Liver (tissue), 8 donors: ENCODE measurements at regions not wholly inside any gene's neighbourhood (a gene's known extent, or its start where the extent isn't known, plus 50 kb on each side); places are given as distances from the start of the nearest gene placed in this dataset.

ENCODE experiments used
- DNase-seq: peaks from one replicate; pipeline ENCODE4 v3.0.0-alpha.2; 2017; ENCODE audit warnings: low spot score
- H3K27ac ChIP-seq, 2 donors: one replicate each; pipeline ENCODE4 v1.7.0; 2013; ENCODE audit warnings: inconsistent platforms in 2 of 2, low read length in 2 of 2, control low read depth in 1 of 2, low read depth in 1 of 2, mild to moderate bottlenecking in 1 of 2
- H3K27me3 ChIP-seq, 4 donors: one replicate each; pipeline versions ENCODE4 v1.6.1 to v1.7.0; 2013; ENCODE audit warnings: low read length in 3 of 4, inconsistent platforms in 1 of 4, mild to moderate bottlenecking in 1 of 4, moderate library complexity in 1 of 4; ENCODE audit not compliant: control insufficient read depth in 4 of 4, insufficient read depth in 4 of 4
- H3K36me3 ChIP-seq, 4 donors: one replicate each; pipeline versions ENCODE4 v1.6.1 to v1.7.0; 2013; ENCODE audit warnings: low read length in 3 of 4, mild to moderate bottlenecking in 3 of 4, low read depth in 1 of 4, moderate library complexity in 1 of 4; ENCODE audit not compliant: control insufficient read depth in 4 of 4, insufficient read depth in 3 of 4
- H3K4me1 ChIP-seq, 4 donors: one replicate each; pipeline versions ENCODE4 v1.6.1 to v1.7.0; 2013; ENCODE audit warnings: low read length in 3 of 4, mild to moderate bottlenecking in 3 of 4, moderate library complexity in 1 of 4; ENCODE audit not compliant: control insufficient read depth in 4 of 4, insufficient read depth in 4 of 4
- H3K4me3 ChIP-seq, 3 donors: one replicate each; pipeline versions ENCODE4 v1.6.1 to v1.7.0; 2013; ENCODE audit warnings: low read length in 3 of 3, control low read depth in 1 of 3, low read depth in 1 of 3, mild to moderate bottlenecking in 1 of 3
- H3K9ac ChIP-seq, 2 donors: one replicate each; pipeline ENCODE4 v1.7.0; 2013; ENCODE audit warnings: low read length in 2 of 2, mild to moderate bottlenecking in 2 of 2, moderate library complexity in 2 of 2, control low read depth in 1 of 2, low read depth in 1 of 2
- H3K9me3 ChIP-seq, 4 donors: one replicate each; pipeline versions ENCODE4 v1.6.1 to v1.7.0; 2013; ENCODE audit warnings: low read length in 3 of 4; ENCODE audit not compliant: control insufficient read depth in 4 of 4
- ATF3 ChIP-seq: IDR thresholded peaks from 2 replicates; pipeline ENCODE4 v1.6.1; 2016; ENCODE audit warnings: antibody characterized with exemption
- CTCF ChIP-seq: fragments of 150-350 bp; IDR thresholded peaks from 2 replicates; pipeline ENCODE4 v1.5.1; 2017; ENCODE audit warnings: improper control_type of control experiment, low read depth, low read length; ENCODE audit not compliant: missing input control
- EGR1 ChIP-seq, 2 donors: IDR thresholded peaks; 2 replicates each; pipeline ENCODE4 v1.6.1; 2016 to 2018; ENCODE audit warnings: antibody characterized with exemption in 2 of 2, low read depth in 2 of 2
- FOXA1 ChIP-seq: IDR thresholded peaks from 2 replicates; pipeline ENCODE4 v1.6.1; 2016; ENCODE audit warnings: antibody characterized with exemption
- FOXA2 ChIP-seq: IDR thresholded peaks from 2 replicates; pipeline ENCODE4 v1.6.1; 2016; ENCODE audit warnings: antibody characterized with exemption
- HNF4G ChIP-seq: IDR thresholded peaks from 2 replicates; pipeline ENCODE4 v1.6.1; 2016; ENCODE audit warnings: antibody characterized with exemption
- JUND ChIP-seq, 2 donors: IDR thresholded peaks; 2 replicates each; pipeline ENCODE4 v1.6.1; 2016; ENCODE audit warnings: antibody characterized with exemption in 2 of 2
- NR2F2 ChIP-seq: IDR thresholded peaks from 2 replicates; pipeline ENCODE4 v1.6.1; 2016; ENCODE audit warnings: antibody characterized with exemption
- RAD21 ChIP-seq, 2 donors: IDR thresholded peaks; 2 replicates each; pipeline ENCODE4 v1.6.1; 2016; ENCODE audit warnings: antibody characterized with exemption in 2 of 2, mild to moderate bottlenecking in 2 of 2
- RXRA ChIP-seq, 2 donors: IDR thresholded peaks; 2 replicates each; pipeline ENCODE4 v1.6.1; 2017 to 2018; ENCODE audit warnings: antibody characterized with exemption in 2 of 2, mild to moderate bottlenecking in 1 of 2
- SP1 ChIP-seq: IDR thresholded peaks from 2 replicates; pipeline ENCODE4 v1.6.1; 2018; ENCODE audit warnings: antibody characterized with exemption, mild to moderate bottlenecking
- YY1 ChIP-seq: IDR thresholded peaks from 2 replicates; pipeline ENCODE4 v1.6.1; 2016; ENCODE audit warnings: antibody characterized with exemption, mild to moderate bottlenecking
- WGBS: extraction: QIAGEN DNeasy Blood & Tissue Kit; methylation state at CpG from one replicate; pipeline ENCODE4 v1.1.7; 2013; 5-methylcytosine and 5-hydroxymethylcytosine counted together
- TF ChIP-seq, protein P1 (sequence below): IDR thresholded peaks from 2 replicates; pipeline ENCODE4 v1.6.1; 2016; ENCODE audit warnings: antibody characterized with exemption
- donor health status: healthy.
- donor health status: healthy.
- donor health status: healthy.
- donor health status: healthy.
- donor health status: healthy.

GRCh38 chr4:57374866-57375595 is 264.8 kb upstream of the IGFBP7 start:
- 81% methylated on average over 1 of the region's 1 CpG for WGBS

DNA sequence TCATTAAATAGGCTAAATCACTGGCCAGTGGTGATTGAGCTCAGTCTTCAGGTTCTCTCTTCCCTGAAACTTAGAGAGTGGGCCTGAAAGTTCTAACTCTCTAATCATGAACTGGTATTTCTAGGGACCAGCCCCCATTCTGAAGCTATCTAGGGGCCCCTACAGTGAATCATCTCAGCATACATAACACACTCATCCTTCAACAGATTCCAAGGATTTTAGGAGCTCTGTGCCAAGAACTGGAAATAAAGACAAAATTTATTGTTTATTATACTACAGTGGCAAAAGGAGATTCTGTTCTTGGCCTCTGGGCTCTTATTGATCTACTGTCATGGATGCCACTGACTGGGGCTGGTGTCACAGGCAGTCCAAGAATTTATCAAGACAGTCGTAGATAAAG is 263.8 kb upstream of the IGFBP7 start:
- Histone ChIP-seq H3K36me3 (no peaks in the 10 kb centered on the region), H3K27me3 (peaks cover 0 to 4% (median 0%) of the 10 kb centered on the region in 4 donors), H3K9ac (no peak overlapping the region), H3K9me3 (no peaks in the 10 kb centered on the region), H3K4me3 (no peak overlapping the region), H3K27ac (no peak overlapping the region), H3K4me1 (no peaks in the 10 kb centered on the region)
- no peak for DNase-seq
- WGBS, result 64% methylated on average over 1 of the region's 1 CpG
- no peak for TF ChIP-seq FOXA1
- no peak for TF ChIP-seq FOXA2
- TF ChIP-seq ATF3, result no peak
- TF ChIP-seq JUND (IDR thresholded peaks at IDR 0.05), result no peak
- TF ChIP-seq YY1, result no peak
- no peak for TF ChIP-seq EGR1 (IDR thresholded peaks at IDR 0.05; ENCODE audit: low read depth in 2 of 2)
- no peak for TF ChIP-seq SP1
- no peak for TF ChIP-seq RAD21 (IDR thresholded peaks at IDR 0.05)
- TF ChIP-seq RXRA (IDR thresholded peaks at IDR 0.05), result no peak
- TF ChIP-seq HNF4G, result no peak
- TF ChIP-seq, protein P1, sequence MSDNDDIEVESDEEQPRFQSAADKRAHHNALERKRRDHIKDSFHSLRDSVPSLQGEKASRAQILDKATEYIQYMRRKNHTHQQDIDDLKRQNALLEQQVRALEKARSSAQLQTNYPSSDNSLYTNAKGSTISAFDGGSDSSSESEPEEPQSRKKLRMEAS, result no peak

More at GRCh38 chr4:57374866-57375595, 264.8 kb upstream of the IGFBP7 start:
- Histone ChIP-seq H3K27ac (no peak overlapping the region), H3K27me3 (peaks cover 0 to 4% (median 0%) of the 10 kb centered on the region in 4 donors), H3K36me3 (no peaks in the 10 kb centered on the region), H3K4me1 (no peaks in the 10 kb centered on the region), H3K4me3 (no peak overlapping the region), H3K9me3 (no peaks in the 10 kb centered on the region), H3K9ac (no peak overlapping the region)
- TF ChIP-seq HNF4G (no peak), NR2F2 (no peak), CTCF (no peak), SP1 (no peak), EGR1 (IDR thresholded peaks at IDR 0.05; ENCODE audit: low read depth in 2 of 2) (no peak)
- TF ChIP-seq, protein P1, result no peak
- no peak for DNase-seq

DNA sequence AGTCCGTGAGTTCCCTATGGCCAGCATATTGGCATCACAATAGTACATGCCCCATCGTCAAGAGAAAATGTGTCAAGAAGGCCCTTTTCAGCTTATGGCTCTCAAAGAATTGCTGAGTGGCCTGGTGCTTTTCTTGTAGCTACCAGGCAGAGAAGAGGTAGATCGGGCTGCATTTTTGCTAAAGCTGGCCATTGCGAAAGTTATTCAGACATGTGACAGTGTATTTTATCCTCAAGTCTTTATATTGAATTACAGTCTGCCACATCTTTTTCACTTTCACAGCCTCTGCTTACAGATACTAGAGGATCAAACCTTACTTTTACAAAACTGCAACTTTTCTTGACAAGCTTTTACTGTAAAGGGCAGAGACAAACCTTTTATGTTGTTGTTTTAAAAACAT is 261.5 kb upstream of the IGFBP7 start:
- WGBS, result 79% methylated on average over 4 of the region's 4 CpGs
- TF ChIP-seq ATF3 (no peak), RXRA (IDR thresholded peaks at IDR 0.05) (no peak)
- TF ChIP-seq, protein P1, result no peak
- no peak overlapping the region for H3K9ac ChIP-seq
- H3K4me1 ChIP-seq, result no peaks in the 10 kb centered on the region
- no peak overlapping the region for H3K27ac ChIP-seq
- H3K27me3 ChIP-seq, result peaks cover 0 to 4% (median 0%) of the 10 kb centered on the region in 4 donors
- peaks cover 0 to 1% (median 0%) of the 10 kb centered on the region in 4 donors for H3K9me3 ChIP-seq
- no peak for DNase-seq
- no peaks in the 10 kb centered on the region for H3K36me3 ChIP-seq
- H3K4me3 ChIP-seq, result no peak overlapping the region
